SH-SY5Y (cell line): ENCODE measurements at regions not wholly inside any gene's neighbourhood (a gene's known extent, or its start where the extent isn't known, plus 50 kb on each side); places are given as distances from the start of the nearest gene placed in this dataset.

ENCODE experiments used
- GATA2 ChIP-seq: IDR thresholded peaks from 2 replicates; pipeline ENCODE4 v1.6.1; 2011; ENCODE audit warnings: mild to moderate bottlenecking, low read depth, low read length
- GATA3 ChIP-seq: IDR thresholded peaks from 2 replicates; pipeline ENCODE4 v1.6.1; 2011; ENCODE audit warnings: low read depth, mild to moderate bottlenecking, low read length, moderate library complexity

DNA sequence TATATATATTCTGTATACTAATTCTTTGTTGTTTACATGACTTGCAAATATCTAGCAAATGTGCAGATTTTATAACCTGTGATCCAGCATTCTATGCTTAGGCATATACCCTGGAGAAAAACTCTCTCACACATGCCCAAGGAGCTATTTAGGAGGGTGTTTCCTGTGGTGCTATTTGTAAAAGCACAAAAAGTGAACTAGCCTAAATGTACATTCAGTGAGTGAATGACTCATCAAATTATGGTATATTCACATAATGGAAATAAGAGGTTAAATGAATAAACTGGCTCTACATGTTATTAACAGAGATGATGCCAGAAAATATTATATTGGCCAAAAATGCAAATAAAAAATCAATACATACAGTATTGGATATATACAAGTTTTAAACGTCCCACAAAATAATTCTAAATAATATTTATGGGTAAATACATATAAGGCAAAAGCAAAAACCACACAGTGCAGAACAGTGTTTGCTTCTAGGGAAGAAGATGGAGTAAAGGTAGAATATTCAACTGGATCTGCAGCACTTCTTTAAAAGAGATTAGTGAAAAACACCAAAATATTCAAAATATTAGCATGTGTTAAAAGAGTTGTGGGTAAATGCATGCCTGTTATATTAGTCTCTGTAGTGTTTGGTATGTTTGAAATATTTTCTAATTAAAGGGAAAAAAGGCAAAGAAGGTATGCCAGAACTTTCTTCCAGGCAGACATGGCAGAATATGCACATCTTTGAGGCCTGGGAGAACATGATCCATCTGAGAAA lies 344.7 kb downstream of the KLF5 start:
- TF ChIP-seq GATA2 (no peak), GATA3 (no peak)
